ENCODE measurements at regions not wholly inside any gene's neighbourhood (a gene's known extent, or its start where the extent isn't known, plus 50 kb on each side); places are given as distances from the start of the nearest gene placed in this dataset.

DNA sequence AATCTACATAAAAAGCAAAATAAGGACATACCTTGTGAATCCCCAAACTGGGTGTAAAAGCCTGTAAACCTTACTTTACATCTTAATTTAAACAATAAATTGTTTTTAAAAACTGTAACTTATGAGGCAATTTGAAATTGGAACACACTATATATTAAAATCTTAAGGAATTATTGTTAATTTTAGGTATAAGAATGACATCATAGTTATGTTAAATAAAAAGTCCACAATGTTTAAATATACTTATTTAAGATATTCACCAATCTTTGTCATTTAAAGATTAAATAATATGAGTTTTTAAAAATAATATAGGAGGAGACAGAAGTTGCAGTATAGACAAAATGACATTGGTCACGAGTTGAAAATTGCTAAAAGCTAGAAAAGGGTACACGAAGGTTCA is 621.9 kb upstream of the POU3F2 start:
- TF ChIP-seq, protein P1, sequence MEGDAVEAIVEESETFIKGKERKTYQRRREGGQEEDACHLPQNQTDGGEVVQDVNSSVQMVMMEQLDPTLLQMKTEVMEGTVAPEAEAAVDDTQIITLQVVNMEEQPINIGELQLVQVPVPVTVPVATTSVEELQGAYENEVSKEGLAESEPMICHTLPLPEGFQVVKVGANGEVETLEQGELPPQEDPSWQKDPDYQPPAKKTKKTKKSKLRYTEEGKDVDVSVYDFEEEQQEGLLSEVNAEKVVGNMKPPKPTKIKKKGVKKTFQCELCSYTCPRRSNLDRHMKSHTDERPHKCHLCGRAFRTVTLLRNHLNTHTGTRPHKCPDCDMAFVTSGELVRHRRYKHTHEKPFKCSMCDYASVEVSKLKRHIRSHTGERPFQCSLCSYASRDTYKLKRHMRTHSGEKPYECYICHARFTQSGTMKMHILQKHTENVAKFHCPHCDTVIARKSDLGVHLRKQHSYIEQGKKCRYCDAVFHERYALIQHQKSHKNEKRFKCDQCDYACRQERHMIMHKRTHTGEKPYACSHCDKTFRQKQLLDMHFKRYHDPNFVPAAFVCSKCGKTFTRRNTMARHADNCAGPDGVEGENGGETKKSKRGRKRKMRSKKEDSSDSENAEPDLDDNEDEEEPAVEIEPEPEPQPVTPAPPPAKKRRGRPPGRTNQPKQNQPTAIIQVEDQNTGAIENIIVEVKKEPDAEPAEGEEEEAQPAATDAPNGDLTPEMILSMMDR (IDR thresholded peaks at IDR 0.05): no peak
- TF ChIP-seq POLR2AphosphoS5 (IDR thresholded peaks at IDR 0.05): no peak
- no peak for TF ChIP-seq POLR2A (IDR thresholded peaks at IDR 0.05)
- no peak for TF ChIP-seq EP300 (IDR thresholded peaks at IDR 0.05)

Measured in gastroesophageal sphincter (tissue), 3 donors.